ENCODE measurements at regions not wholly inside any gene's neighbourhood (a gene's known extent, or its start where the extent isn't known, plus 50 kb on each side); places are given as distances from the start of the nearest gene placed in this dataset.

DNA sequence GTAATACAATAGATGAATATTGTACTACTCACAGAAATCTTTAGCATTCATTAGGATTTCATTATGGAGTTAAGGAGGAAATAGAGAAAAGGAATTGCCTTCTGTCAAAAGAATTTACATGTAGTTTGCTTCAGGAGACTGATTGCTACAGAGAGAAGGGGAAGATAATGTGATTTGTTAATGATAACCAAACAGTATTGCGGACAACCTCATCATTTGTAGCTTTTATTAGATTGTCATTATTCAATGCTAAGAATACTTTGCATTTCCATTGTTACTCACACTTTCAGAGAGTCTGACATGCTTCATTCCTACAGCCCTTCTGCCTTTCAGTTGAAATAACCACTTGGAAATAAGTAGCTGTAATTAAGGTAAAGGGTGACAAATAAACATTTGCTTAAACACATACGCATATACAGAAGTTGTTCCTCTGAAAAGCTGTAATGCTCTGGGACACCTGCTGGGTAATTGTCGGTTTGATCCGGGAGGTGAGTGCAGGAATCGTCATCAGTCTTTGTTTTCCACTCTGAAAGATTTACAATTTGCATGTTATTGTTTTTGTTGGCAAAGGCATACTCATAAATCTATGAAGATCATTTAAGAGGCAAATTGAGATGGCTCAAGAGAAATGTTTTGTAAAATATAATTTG is 600.2 kb downstream of the TRHDE start:
- no peak for FAIRE-seq
- H3K4me3 ChIP-seq: no peak overlapping the region

DNA sequence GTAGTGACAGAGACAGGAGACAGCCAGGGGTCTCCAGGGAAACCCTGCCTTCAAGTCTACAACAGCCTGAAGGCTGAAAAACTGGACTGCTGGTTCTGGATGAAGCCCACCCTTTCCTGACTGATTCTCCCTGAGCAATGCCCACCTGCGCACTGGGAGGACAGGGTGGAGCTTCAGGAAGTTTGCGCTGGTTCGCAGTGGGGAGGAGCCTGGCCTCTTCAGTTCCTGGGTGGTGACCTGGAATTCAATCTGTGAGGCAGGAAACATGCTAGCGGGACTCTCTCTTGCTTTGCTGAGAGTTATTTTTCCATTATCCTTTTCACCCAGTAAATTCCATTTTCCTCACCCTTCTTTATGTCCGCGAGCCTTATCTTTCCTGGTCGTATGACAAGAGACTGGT is 600.8 kb downstream of the TRHDE start:
- H3K4me3 ChIP-seq: no peak overlapping the region
- H3K4me1 ChIP-seq: no peaks in the 10 kb centered on the region
- no peak for ATAC-seq
- H3K9me3 ChIP-seq: no peaks in the 10 kb centered on the region
- H3K27me3 ChIP-seq: no peaks in the 10 kb centered on the region
- no peak overlapping the region for H3K27ac ChIP-seq
- intact Hi-C loops (cut with DNase I): no loop called here
- TF ChIP-seq, protein P1, sequence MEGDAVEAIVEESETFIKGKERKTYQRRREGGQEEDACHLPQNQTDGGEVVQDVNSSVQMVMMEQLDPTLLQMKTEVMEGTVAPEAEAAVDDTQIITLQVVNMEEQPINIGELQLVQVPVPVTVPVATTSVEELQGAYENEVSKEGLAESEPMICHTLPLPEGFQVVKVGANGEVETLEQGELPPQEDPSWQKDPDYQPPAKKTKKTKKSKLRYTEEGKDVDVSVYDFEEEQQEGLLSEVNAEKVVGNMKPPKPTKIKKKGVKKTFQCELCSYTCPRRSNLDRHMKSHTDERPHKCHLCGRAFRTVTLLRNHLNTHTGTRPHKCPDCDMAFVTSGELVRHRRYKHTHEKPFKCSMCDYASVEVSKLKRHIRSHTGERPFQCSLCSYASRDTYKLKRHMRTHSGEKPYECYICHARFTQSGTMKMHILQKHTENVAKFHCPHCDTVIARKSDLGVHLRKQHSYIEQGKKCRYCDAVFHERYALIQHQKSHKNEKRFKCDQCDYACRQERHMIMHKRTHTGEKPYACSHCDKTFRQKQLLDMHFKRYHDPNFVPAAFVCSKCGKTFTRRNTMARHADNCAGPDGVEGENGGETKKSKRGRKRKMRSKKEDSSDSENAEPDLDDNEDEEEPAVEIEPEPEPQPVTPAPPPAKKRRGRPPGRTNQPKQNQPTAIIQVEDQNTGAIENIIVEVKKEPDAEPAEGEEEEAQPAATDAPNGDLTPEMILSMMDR (IDR thresholded peaks at IDR 0.05): no peak
- no peak for FAIRE-seq
- H3K36me3 ChIP-seq: no peaks in the 10 kb centered on the region
- DNase-seq: no peak
- 78 to 81% methylated on average over 7 of the region's 7 CpGs for WGBS, 2 donors

More for the DNA sequence above, 600.2 kb downstream of the TRHDE start:
- intact Hi-C loops (cut with DNase I): no loop called here
- TF ChIP-seq, protein P1 (IDR thresholded peaks at IDR 0.05): no peak
- Histone ChIP-seq H3K27me3 (no peaks in the 10 kb centered on the region), H3K27ac (no peak overlapping the region), H3K36me3 (no peaks in the 10 kb centered on the region), H3K9me3 (no peaks in the 10 kb centered on the region), H3K4me1 (no peaks in the 10 kb centered on the region)
- 43 to 56% methylated on average over 5 of the region's 5 CpGs for WGBS, 2 donors
- DNase-seq (no peak), ATAC-seq (no peak)

DNA sequence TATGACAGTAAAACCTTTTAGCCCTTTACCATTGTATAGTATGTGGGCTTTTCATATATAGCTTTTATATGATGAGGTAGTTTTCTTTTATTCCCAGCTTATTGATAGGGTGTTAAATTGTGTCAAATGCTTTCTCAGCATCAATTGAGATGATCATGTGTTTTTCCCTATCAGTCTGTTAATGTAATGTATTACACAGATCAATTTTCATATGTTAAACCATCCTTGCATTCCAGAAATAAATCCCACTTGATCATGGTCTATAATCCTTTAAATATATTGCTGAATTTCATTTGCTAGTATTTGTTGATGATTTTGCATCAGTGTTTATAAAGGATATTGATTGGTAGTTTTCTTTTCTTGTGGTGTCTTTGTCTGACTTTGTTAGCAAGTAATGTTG is 603.9 kb downstream of the TRHDE start:
- intact Hi-C loops (cut with DNase I): no loop called here
- Histone ChIP-seq H3K4me3 (no peak overlapping the region), H3K4me1 (no peaks in the 10 kb centered on the region), H3K27ac (no peak overlapping the region), H3K27me3 (no peaks in the 10 kb centered on the region), H3K9me3 (no peaks in the 10 kb centered on the region), H3K36me3 (no peaks in the 10 kb centered on the region)
- DNase-seq (no peak), FAIRE-seq (no peak), ATAC-seq (no peak)
- TF ChIP-seq, protein P1 (IDR thresholded peaks at IDR 0.05): no peak

DNA sequence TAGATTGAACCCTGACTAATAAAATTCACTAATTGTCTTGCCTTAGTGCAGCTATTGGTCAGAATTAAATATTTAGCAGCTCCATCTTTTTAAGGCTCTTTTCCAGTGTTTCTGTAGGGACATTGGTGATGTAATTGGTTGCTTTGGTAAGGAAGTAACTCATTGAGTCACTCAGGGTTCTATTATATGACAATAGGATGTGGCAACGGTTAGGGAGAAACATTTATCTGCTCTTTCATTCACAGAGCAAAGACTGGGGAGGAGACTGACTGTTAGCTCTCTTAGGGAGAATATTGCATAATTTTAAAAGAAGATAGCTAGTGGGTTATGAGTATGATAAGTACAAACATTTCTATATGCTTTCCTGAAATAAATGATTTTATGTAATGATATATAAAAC is 616.5 kb downstream of the TRHDE start:
- H3K4me1 ChIP-seq: no peaks in the 10 kb centered on the region
- DNase-seq: no peak
- TF ChIP-seq, protein P1 (IDR thresholded peaks at IDR 0.05): no peak
- 10 to 23% methylated on average over 1 of the region's 1 CpG for WGBS, 2 donors
- no peaks in the 10 kb centered on the region for H3K36me3 ChIP-seq
- no peaks in the 10 kb centered on the region for H3K9me3 ChIP-seq
- H3K27me3 ChIP-seq: peaks cover 0 to 7% (median 0%) of the 10 kb centered on the region in 4 donors
- intact Hi-C loops (cut with DNase I): no loop called here
- H3K27ac ChIP-seq: no peak overlapping the region
- H3K4me3 ChIP-seq: no peak overlapping the region
- no peak for FAIRE-seq
- ATAC-seq: no peak

DNA sequence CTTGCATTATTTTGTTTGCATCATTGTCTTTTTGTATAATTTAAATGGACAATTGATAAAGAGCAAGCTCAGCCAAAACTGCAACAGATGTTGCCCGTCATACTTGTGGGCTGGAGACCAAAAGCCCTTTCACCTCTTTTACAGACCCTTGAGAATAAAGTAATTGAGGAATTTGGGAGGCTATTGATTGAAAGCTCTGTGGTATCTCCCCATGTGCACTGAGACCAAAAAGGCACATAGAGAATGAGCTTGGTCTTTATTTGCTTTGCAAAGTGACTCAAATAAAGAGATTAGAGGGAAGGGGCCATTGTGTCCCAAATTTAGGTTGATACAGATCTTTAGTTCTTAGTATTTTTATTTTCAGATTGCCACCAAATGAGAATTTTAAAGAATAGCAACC is 617.6 kb downstream of the TRHDE start:
- intact Hi-C loops (cut with DNase I): no loop called here
- no peak for FAIRE-seq

More for the DNA sequence above, 617.6 kb downstream of the TRHDE start:
- no peaks in the 10 kb centered on the region for H3K36me3 ChIP-seq
- no peak for DNase-seq
- no peaks in the 10 kb centered on the region for H3K4me1 ChIP-seq
- whole genome bisulfite sequencing, 2 donors: 53 to 56% methylated on average over 1 of the region's 1 CpG
- H3K9me3 ChIP-seq: no peaks in the 10 kb centered on the region
- H3K4me3 ChIP-seq: no peak overlapping the region
- ATAC-seq: no peak
- TF ChIP-seq, protein P1 (IDR thresholded peaks at IDR 0.05): no peak
- no peak overlapping the region for H3K27ac ChIP-seq
- peaks cover 0 to 2% (median 0%) of the 10 kb centered on the region in 4 donors for H3K27me3 ChIP-seq
